HG02763 (cell line): ENCODE measurements at regions not wholly inside any gene's neighbourhood (a gene's known extent, or its start where the extent isn't known, plus 50 kb on each side); places are given as distances from the start of the nearest gene placed in this dataset.
"Not testable (repeated sequence)": the region's sequence is repeated elsewhere in the genome, so short reads cannot be mapped to it uniquely, and the experiment has no call there.

Source experiments
- ATAC-seq: cut with Tn5 transposase; IDR thresholded peaks from one replicate; pipeline ENCODE4 v1.9.1; 2021; ENCODE audit warnings: mild to moderate bottlenecking, moderate library complexity; ENCODE audit not compliant: unreplicated experiment

DNA sequence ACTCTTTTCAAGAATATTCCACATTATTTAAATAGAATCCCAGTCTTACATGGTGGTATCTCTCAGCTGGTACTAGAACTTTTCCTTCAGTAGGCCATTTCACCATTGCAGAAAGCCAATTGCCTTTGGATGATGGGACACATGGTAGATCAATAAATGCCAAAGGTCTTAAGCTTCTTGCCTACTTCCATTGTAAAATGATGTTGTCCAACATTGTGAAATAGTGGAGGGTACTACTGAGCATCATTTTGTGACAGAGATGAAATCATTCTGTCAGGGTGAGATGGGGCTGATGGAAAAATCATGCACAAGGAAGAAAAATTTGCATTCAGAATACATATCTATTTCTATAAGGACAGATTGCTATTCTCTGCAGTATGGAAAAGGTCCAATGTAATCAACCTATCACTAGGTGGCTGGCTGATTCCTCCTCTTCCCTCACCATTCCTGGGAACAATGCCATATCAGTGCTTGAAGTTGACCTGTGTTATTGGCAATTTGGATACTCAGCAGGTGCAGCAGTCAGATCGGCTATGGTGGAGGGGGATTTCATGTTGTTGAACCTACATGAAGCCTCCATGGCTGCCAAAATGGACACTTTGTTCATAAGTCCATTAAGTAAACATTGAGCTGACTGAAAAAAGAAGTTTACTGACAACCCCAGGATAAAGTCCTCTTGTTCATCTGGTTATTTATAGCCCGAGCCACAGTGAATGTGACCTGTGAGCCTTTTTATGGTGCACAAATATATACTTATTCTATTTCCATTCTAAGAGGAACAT lies 596.9 kb upstream of the ARPP21 start:
- no peak for ATAC-seq

- ATAC-seq, result no peak
Observed at GRCh38 chr3:35043040-35043439, 596.3 kb upstream of the ARPP21 start.

DNA sequence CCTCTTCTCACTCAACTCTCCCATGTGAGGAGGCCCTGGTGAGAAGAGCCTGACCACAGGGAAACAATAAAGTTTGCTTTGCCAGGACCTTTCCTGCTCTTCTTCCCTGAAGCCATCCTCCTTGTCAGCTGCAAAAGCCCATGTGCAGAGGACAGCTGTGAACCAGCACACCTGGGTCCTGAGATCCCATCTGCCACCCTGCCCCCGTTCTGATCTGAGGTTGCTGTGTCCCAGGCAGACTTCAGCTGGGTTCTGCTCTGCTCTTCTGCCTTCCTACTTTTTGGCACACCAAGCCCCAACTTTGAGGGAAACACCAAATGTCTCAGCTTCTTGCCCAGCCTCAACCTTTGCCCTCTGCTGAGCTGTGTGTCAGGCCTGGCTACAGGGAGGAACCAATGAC lies 595.1 kb upstream of the ARPP21 start:
- no peak for ATAC-seq

- no peak for ATAC-seq
Observed at GRCh38 chr3:35045118-35045517, 594.2 kb upstream of the ARPP21 start.

DNA sequence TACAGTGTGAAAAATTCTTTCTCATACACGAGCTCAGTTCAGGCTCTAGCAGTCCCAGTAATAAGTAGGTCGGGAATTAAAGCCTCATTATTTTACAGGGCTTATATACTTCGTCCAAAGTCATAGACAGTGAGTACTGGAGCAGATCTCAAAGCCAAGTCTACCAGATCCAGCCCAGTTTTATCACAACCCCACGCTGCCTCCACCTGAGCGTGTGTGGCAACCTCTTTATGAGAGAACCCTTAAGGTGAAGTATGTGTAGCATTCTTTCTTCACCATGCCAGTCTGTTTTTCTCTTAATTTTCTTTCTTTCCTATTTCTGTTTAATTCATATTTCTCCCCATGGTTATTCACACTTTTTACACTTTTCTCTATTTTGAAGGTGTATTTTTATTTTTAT lies 574.6 kb upstream of the ARPP21 start:
- ATAC-seq, result no peak

DNA sequence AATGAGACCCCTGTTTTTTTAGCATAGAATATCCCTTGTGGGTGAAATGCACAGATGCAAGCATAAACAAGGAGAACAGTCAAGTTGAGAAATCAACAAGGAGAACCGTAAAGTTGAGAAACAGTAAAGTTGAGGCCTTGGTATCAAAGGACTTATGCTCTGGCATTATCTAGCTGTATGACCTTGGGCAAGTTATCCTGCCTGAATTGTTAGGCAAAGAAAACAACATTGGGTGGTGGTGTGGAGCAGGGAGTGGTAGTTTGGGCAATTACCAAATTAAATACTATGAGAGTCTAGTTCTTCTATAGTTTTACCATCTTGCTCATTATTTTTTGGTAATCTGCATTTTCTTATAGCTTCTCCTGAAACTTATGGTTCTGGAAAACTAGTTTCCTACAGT lies 573.4 kb upstream of the ARPP21 start:
- no peak for ATAC-seq

DNA sequence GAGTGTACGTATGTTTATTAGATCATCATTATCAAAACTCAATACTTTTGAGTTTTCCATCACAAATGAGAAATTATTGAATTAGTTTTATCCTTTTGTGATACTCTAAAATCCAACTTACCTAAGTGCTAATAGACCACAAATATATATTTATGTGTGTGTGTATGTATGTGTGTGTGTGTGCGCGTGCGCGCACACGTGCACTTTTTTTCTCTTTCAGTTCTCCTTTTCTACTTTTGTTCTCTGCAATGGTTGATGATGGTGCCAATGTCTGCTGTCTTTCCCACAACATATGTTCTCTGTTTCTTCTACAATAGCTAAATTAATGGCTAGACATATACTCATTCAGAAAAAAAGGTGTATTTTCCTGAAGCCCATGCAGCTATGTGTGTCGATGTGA lies 571.6 kb upstream of the ARPP21 start:
- no peak for ATAC-seq

GRCh38 chr3:35070088-35070487 lies 569.2 kb upstream of the ARPP21 start:
- ATAC-seq, result no peak

DNA sequence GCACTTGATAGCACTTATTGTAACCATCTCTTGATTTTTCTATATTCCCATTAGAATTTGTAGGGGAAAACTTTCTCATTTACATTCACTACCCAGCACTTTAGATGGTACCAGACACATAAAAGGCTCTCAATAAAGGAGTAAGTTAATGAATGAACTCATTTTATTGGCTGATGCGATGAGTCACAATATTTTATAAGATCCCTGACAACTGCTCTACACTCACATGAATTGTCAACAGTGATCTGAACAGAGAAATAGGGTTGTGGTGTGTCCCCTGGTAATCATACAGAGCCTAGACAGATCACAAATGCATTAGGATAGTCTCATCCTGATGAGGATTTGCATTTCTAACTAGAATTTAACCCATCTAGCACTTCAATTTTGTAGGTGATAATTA lies 567.6 kb upstream of the ARPP21 start:
- no peak for ATAC-seq

- ATAC-seq, result no peak
Observed at GRCh38 chr3:35078780-35079179, 560.5 kb upstream of the ARPP21 start.

- ATAC-seq, result no peak
Observed at GRCh38 chr3:35079403-35079802, 559.9 kb upstream of the ARPP21 start.

GRCh38 chr3:35081899-35082298 lies 557.4 kb upstream of the ARPP21 start:
- no peak for ATAC-seq

GRCh38 chr3:35088943-35089342 lies 550.4 kb upstream of the ARPP21 start:
- ATAC-seq, result no peak

GRCh38 chr3:35114686-35115085 lies 524.6 kb upstream of the ARPP21 start:
- no peak for ATAC-seq

DNA sequence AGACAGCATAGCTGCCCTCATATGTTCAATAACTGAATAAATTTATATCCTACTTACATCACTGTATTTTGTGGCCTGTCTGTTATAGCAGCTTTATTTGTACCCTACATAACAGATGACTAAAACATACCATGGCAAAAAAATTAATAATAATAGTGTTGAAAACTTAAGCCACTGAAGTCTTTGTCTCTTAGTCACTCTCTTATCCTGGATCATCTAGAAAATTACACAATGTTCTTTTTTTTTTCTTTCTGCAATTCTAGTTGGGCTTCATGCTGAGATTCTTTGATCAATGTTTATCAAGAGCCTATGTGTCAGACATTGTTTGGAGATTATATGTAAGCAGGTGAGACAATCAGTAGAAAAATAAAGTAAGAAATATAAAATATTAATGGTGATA lies 519.3 kb upstream of the ARPP21 start:
- ATAC-seq, result no peak

DNA sequence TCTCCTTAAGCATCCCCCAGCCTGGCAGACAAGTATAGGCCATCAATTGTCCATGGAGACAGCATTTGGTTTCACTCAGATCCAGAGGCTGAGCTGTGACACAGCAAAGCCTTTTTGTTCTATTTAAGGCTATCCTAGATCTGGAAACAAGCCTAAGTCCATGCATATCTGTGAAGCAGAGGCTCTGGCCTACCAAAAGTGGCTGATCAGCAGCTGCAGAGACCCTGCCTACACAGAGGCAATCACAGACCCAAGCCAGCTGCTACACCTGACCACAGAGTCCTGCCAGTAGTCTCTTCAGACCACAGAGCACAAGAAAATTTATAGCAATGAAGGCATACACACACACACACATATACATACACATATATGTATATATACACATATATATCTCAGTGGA lies 501.7 kb upstream of the ARPP21 start:
- ATAC-seq, result no peak

GRCh38 chr3:35141406-35141805 lies 497.9 kb upstream of the ARPP21 start:
- no peak for ATAC-seq

DNA sequence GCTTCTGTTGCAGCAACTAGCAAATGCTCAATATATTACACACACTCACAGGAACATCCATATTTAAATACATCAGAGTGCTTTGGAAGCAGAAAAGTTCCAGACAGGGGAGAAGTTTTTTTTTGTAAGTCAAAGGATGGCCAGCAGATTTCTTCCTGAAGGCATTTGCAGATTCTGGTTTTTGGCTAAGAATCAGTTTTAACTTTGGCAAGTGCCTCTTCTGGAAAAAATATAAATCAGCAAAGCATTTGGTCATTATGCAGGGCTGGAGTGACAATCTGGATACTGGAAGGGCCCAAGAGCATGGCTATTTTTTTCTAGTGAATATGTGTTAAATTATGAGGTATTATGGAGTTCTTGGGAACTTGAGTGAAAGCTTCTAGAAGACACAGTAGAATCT lies 495.3 kb upstream of the ARPP21 start:
- ATAC-seq, result no peak

DNA sequence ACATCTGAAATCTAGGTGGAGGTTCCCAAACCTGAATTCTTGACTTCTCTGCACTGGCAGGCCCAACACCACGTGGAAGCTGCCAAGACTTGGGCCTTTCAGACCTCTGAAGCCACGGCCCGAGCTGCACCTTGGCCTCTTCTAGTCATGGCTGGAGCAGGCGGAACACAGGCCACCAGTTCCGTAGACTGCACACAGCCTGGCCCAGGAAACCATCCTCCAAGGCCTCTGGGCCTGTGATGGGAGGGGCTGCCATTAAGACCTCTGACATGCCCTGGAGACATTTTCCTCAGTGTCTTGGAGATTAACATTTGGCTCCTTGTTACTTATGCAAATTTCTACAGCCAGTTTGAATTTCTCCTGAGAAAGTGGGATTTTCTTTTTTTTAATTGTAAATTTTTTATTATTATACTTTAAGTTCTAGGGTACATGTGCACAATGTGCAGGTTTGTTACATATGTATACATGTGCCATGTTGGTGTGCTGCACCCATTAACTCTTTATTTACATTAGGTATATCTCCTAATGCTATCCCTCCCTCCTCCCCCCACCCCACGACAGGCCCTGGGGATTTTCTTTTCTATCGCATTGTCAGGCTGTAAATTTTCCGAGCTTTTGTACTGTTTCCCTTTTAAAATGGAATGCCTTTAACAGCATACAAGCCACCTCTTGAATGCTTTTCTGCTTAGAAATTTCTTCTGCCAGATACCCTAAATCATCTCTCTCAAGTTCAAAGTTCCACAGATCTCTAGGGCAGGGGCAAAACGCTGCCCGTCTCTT lies 492.9 kb upstream of the ARPP21 start:
- not testable (repeated sequence) for ATAC-seq

DNA sequence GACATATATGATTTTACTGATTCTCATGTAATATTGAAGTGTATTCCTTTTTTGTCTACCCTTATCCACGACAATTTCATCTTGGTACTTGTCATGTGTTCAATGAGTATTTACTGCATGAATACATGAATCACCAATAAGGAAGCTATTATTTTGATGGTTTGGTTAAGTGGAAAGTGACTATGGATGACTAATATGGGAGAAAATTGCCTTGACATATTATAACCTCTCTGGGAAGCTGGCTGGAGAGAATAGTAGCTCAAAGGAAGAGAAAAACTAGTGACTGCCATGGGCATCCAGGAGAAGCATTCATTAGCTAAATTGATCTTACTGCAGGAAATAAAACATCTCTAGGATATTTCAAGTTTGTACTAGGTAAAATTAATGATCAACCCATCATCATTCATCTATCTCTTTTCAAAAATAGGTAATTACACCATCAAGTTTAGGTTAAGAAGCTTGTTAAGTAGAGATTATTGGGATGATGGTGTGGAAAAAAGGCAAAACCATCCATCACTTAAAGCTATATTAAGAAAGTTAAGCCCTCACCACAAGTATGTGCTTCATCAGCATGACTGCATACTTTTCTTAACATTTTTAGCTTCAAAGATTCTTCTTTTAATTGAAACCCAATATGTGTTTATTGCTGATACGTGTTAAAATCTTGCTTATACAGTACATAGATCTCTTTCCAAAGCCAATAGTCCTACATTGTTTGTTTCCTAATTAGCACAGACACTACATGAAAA lies 455.2 kb upstream of the ARPP21 start:
- no peak for ATAC-seq

DNA sequence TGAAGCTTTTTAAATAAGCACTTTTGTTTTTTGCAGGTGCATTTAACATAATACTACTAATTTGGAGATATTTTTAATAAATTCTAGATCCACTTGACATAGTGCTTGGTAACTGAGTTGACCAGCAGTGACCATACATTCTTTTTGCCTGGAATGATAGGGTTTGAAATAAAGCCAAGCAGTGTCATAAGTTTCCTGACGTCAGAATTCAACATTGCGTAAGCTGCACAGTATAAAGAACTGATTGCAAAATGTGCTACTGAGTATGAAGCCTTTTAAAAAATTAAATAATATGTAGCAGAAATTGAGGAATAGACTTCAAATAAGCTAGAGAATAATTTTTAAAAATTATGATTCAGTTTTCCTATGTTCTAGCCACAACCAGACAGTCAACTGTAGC lies 454.6 kb upstream of the ARPP21 start:
- ATAC-seq, result no peak

DNA sequence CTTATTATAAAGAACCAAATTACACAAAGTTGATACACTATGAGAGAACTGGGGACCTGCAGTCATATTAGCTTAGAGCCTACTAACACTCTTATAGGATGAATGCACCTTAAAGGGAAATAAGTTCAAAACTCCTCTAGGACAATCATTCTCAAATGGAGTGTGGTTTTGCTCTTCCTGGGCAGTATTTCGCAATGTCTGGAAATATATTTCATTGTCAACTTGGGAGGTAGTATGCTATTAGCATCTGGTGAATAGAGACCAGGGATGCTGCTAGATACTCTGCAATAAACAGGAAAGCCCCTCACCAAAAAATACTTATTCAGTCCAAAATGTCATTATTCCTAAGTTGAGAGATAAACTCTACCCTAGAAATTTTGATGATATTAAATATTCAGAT lies 451.4 kb upstream of the ARPP21 start:
- no peak for ATAC-seq
